NCI-H2171 (cell line): ENCODE measurements at regions not wholly inside any gene's neighbourhood (a gene's known extent, or its start where the extent isn't known, plus 50 kb on each side); places are given as distances from the start of the nearest gene placed in this dataset.

Experiments
- DNase-seq: peaks from one replicate; lab custom pipeline; 2025; lab: John Stamatoyannopoulos, UW

DNA sequence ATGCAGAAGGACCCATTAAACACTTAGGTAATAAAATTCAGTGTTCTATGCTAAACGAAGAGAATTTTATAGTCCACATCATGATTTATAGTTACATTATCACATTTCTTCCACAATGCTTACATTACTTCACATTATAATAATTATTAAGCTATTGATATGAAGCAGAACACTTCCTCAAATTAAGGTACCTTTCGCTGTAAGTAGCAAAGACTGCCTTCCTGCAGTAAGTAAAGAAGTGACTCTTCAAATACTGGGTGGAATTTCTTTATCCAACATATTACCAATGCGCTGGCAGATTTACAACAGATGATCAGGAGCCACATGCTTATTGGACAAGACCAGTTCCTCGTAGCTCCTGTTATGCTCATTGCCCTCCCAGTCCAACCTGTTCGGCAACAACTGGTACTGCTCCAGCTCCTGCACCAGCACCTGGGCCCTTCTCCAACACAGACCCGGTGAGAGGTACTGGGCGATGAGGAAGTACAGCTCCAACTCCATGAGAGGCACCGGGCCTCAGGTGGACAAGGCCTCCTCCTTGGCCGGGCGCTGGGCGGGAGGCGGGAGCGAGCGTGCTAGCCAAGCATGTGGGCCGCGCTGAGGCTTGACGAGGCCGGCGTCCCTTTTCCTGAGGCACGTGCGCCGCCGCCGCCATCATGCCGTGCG lies 210.7 kb upstream of the ATP2B1 start:
- DNase-seq: no peak

DNA sequence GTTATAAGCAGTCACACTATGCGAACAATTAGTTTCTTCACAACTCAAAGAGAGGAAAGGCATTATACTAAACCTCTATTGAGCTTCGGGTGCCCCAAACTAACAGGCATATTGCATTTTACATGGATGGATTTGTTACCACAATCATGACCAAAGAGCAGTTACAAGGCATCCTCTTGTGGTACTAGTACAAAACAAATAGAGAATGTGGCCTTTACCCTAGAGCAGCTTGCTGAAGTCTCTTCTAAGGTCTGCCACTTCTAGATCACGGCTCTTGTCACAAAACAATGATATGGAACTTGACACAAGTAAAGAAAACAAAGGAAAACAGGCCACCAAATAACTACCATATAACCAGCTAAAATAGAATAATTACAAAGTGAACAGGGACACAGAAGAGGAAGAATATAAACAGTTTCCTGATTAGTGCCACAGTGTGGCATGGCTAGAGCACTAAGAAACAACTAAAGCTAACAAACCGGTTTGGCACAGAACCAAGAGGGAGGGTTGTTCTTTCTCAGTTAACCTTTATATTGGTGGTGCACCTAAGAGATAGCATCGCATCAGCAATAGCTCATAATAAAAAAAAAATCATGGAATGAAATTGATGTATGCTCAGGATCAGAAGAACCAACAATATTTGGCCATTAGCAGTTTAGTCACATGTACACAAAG lies 209.7 kb upstream of the ATP2B1 start:
- no peak for DNase-seq

DNA sequence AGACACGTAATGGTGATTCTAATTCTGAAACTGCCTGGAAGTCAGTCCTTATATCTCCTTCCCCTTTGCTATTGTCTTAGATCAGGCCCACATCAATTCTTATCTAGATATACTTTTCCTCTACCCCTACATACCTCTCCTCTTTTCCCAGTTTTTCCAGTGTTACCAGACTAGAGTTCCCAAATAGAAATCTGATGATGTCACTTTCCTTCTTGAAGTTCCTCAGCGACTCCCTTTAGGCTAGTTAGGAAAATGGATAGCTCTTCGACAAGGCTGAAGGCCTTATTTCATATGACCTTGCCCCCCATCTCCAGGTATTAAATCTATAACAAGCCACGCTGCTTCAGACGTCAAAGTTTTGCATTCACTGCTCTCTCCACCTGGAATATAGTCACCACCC lies 201.1 kb upstream of the ATP2B1 start:
- no peak for DNase-seq

DNA sequence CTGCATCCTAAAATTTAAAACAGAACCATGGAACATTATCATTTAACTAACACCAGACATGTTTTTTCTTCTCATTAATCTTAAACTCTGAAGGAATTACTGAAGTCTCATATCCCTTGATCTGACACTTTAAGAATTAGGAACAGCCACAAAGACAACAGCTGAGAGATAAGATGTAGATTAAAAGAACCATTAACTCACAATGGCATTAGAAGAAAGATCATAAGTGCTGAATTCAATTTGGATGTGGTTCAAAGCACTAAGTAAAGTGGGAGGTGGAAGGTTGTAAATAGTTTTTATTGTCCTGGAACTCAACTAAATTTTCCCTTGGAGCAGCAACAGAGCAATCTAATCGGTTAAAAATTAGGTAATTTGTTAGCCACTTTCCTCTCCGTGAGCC lies 199.0 kb upstream of the ATP2B1 start:
- DNase-seq: no peak

DNA sequence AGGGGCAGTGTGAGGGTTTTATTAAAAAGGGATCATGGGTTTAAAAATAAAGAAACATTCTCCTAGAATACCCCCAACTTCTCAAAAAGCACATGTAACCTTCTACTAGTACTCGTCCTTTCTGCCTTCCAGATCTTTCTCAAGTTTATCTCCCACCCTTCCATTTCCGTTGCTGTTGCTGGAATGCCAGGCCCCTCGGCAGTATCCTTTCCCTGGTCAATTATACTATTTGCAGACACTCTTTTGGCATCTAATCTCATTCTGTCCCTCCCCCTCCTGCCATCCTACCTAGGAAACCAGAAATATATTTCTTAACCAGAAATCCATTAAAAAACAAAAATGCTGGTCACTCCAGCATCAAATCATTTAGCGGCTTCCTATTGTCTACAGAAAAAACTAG lies 198.2 kb upstream of the ATP2B1 start:
- no peak for DNase-seq

DNA sequence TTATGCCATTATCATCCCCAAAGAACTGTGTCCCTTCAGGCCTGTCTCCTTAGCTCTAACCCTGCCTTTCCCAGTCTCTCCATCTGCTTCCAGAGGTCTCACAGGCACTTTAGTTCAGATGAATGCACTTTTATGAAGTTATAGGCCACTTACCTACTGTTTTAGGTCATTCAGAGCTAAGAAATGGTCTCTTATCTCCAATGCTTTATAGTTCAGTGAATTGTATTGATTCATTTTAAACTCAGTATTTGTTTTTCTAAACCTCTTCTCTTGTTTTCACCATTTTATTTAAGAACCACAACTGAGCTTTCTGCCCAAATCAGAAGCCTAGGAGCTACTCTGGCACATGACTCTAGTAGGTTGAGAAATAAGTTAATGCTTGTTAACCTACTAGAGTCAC lies 197.5 kb upstream of the ATP2B1 start:
- DNase-seq: no peak

DNA sequence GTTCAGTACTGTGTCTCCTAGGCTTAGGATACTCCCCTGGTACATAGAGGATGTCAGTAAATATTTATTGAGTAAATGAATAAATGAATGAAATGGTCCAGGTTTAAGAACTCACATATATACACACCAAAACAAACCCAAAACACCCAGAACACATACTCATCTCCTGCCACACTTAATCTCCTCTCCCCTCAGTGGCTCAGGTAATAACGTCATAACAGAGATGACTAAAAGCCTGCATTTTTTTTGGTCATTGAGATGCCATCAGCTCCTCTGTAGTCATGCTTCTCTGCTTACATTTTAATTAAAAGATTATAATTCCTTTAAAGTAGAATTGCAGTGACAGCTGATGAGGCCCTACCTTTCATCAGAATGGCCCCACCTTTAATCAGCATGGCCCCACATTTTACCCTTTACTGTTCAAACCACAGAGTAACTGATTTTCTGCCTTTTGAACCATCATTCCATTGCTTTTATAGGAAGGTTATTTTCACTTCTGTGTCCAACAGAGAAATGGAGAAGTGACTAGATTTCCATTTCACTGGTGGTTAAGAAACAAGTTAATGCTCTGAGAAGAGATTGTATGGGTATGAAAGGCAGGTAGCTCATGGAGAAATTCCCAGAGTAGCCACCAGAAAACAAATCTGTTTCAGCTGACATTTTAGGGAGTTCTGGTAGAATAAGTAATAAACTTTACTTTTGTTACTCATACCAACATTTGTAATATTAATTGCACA lies 193.4 kb upstream of the ATP2B1 start:
- no peak for DNase-seq

DNA sequence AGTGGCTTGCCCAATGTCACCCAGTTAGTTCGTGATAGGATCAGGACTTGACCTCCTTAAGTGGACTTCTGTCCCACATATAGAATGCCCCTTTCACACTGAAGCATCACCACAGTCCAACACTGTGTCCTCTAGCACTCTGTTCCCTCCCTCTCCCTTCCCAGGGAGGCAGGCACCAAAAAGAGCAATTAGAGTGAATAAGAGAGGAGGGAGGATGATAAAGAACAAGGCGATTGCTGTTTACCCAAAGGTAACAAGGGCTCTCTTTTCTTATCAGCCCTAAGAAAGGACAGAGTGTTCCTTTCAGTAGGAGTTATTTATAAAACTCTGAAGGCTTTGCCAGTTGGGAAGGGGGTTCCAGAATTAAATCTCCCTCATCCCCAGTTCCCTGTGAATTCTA lies 192.7 kb upstream of the ATP2B1 start:
- no peak for DNase-seq

DNA sequence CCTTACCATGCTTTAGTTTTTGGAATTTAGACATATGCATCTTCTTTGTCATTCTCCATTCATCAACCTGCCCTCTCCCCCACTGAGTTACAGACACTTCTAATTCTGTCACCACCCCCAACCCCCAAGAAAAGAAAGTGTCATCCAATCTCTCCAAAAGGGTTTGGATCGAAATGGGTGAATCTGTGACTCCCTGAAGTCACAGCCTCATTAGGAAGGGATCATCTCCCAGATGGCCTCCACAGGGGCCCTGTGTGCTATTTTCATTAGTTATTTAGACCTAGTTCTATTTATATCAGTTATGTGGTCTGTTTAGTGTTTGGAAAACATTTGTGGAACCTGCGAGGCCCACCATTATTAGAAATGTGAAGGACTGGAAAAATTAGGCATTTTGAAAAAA lies 191.0 kb upstream of the ATP2B1 start:
- no peak for DNase-seq

DNA sequence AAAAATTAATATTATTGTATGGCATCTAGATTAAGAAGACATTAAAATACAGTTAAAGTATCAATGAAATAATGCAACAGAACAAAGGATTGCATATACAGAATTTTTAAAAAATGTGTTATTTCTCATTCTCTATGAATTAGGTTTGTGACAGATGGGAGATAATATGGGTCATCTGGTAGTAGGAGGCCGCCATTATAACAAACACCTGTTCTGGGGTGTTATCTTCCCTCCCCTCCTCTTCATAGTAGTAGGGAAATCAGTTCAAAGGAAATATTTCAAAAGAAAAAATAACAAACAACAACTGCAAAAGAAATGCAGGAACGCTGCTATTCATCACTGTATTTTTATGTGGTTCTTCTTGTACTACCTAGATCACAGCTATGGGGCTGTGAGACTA lies 187.0 kb upstream of the ATP2B1 start:
- DNase-seq: no peak

DNA sequence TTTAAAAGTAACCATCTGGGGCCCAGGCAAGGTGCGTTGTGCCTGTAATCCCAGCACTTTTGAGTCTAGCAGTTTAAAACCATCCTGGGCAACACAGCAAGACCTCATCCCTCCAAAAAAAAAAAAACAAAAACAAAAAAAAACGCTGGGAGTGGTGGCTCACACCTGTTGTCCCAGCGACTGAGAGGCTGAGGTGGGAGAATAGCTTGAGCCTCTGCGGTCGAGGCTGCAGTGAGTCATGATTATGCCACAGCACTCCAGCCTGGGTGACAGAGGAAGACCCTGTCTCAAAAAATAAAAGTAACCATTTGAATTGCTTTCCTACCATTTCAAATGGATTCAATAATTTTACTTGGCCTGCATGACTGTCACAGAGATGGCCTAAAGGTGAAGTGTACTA lies 186.5 kb upstream of the ATP2B1 start:
- no peak for DNase-seq

DNA sequence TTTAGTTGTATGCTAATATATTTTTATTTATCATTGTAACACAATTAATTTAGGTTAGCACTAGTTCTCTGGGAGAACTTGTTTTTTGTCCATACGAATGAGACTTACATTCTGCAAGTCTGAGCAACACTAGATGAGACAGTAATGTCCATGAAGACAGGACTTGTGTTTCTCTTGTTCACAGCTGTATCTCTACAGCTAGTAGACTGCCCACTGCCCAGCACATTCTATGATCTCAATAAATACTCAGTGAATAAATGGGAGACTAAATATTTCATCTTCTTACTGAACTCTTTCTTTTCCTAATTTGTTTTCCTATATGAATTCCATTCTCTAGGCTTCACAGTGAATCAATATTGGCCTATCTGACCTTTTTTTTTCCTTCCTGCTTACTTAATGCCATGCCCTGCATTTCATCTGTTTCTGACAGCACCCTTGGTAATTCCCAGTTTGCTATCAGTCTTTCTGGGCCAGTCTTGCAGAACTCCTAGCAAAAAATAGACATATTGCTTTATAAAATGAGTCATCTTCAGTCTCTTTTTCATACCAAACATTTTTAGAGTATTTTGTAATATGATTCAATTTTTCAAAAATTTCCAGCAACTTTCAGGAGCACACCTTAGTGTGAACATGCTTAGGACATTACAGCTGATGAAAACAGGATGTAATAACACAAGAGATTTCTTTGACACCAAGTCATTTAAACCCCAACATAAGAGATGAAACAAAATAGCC lies 185.5 kb upstream of the ATP2B1 start:
- DNase-seq: no peak

DNA sequence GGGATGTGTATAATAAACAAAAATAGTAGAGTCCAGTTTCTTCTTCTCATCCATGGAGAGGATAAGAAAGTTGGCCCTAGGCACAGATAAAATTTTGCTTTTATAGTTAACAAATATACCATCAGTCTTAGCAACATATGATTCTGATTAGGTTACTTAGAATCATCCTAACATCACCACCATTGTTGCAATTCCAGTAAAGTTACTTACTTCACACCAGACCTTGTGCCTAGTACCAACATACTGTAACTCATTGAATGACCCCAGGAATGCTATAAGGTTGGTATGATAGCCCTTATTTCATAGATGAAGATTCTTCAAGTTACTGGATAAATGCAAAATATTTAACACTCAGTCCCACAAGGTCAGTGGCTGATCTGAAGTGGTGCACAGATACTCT lies 183.8 kb upstream of the ATP2B1 start:
- DNase-seq: no peak

DNA sequence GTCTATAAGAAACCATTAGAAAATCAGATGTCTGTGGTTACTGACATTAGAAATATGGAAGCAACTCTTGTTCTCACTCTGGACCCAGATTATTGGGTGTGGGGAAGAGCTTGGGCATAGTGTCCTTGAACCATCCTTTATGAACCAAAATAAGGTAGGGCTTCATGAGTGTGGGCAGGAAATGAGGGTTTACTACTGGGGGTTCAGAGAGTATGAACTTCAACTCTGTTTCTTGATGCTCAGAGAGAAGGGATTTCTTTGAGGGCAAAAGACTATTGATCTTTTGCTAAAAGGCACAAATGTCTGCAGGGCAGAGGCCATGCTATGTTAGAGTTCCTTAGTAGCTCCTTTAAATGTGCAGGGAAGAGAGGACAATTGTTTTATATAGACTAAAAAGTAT lies 183.3 kb upstream of the ATP2B1 start:
- DNase-seq: no peak

DNA sequence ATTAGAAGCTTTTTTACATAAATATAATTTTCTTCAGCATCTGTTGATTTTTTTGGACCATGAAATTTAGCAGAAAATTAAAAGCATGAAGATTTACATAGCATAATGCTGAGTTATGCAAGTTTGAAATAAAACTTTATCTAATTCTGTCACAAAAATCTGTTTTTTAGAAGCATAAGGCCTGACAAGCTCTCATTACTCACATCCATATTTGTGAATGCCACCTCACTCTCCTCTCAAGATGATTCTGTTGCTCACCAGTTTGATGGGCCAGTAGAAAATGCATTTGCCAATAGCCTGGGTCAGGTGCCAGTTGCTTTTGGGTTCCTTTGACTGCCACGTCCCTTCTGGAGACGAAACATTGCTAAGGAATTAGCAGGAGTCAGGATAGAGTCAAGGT lies 181.5 kb upstream of the ATP2B1 start:
- DNase-seq: no peak

DNA sequence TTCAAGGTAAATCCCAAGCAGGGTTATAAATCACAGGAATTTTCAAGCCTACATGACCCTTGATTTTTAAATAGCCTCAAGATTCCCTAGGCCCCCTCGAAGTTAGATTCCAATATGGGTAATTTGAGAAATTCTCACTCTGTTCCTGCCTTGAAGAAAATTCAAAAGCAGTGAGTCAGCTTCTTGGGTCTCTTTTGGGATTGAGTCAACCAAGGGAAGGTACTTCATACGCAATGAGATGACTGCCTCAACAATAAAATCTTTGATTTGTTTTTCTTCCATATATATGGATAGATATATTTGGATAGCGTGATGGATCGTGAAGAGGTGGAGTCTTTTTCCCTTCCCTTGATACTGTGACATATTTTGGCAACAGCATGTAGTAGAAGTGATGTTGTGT lies 180.4 kb upstream of the ATP2B1 start:
- no peak for DNase-seq

DNA sequence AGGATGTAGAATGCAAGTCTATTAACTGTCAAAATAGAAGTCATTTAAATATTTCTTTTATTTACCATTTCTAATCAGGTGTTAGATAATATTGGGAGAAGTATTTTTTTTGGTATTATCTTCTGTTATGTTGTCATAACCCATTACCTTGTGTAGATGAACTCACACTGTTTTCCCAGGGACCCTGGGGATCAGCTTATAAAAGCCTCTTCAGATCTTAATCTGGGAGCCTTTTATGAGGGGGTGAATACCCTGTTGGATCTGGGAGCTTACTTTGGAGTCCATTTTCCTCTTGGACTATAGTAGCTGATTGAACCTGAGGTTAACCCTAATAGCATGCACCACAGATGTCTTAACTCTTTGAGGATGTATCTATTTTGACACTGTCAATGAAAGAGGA lies 176.3 kb upstream of the ATP2B1 start:
- no peak for DNase-seq

DNA sequence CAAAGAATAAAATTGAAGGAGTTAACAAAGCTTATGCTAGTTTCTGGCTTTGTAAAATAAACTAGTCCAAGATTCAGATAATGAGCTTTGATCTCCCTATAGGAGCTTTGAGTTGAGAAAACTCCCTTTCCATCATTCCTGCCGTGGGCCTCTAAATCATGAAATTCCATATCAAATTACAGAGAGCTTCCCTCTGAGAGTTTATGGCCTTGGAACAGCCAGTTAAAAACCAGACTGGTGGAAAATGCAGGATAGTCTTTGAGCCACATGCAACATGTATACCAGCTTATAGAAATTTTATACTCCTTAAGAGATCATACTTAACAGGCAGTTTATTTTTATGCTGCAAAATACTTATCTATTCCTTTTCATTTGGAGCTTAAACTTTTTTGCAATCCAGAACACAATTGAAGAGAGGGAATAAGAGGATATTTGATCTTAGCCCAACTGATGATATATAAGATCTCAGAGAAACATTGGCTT lies 175.8 kb upstream of the ATP2B1 start:
- peak; percentile 22 for DNase-seq

DNA sequence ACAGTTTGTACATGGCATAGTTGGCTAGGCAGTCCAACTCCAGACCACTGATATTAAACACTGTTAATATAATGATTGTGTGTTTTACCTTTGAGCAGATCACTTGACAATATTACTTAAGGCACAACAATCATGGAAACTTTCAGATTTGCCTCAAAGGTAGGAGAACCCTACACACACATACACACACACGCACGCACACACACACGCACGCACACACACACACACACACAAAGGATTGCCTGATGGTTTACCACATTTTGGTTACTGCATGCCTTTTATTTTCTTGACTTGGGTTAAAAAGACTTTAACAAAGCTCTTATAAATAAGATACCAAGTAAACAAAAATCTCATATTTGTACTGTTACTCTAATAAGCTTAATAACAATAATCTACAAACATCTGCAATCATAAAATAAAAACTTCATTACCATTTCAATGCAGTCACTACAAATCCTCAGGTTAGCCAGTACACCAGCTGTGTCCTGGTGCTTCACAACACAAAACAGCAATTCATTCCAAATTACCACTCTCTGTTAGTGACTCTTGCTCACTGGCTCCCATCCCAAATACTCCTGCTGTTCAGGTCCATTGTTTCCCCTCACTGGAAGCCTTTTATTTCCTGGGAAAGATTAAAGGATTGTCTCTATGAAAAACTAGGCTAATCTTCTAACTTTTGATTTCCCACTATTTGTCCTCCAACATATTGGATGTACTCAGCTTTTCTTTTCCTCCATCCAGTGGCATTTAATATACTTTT lies 175.2 kb upstream of the ATP2B1 start:
- peak; percentile 20 for DNase-seq

DNA sequence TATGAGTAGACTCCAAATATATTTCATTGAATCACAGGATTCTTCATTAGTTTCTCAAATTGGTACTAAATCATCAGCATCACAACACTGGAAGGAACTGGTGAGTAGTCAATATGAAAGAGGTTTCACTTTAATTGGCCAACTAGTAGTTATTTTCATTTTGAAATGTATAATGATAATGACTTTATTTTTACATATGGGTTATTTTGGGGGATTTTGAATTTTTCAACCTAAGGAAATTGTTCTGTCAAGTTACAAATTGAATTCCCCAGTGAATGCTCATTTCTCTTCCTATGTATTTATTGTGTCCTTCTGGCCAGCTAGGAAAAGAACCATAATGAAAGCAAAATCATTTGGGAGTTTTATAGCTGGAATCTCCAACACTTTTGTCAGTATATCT lies 174.2 kb upstream of the ATP2B1 start:
- DNase-seq: no peak

DNA sequence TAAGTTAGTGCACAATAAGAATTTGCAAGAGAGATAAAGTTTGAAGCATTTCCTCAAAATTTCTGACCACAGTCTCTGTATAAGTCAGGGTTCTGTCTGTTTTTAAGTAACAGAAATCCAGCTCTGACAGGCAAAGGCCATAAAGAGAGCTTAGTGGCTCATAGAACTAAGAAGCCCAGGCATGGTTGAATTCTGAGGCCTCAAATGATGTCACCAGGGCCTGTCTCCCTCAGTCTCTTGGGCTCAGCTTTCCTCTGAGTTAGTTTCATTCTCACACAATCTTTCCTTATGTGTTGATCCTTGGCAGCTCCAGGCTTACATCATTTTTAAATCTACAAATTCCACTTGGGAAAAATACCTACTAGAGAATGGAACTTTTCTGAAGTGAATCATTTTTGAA lies 173.4 kb upstream of the ATP2B1 start:
- DNase-seq: no peak
